ENCODE measurements at regions not wholly inside any gene's neighbourhood (a gene's known extent, or its start where the extent isn't known, plus 50 kb on each side); places are given as distances from the start of the nearest gene placed in this dataset.

DNA sequence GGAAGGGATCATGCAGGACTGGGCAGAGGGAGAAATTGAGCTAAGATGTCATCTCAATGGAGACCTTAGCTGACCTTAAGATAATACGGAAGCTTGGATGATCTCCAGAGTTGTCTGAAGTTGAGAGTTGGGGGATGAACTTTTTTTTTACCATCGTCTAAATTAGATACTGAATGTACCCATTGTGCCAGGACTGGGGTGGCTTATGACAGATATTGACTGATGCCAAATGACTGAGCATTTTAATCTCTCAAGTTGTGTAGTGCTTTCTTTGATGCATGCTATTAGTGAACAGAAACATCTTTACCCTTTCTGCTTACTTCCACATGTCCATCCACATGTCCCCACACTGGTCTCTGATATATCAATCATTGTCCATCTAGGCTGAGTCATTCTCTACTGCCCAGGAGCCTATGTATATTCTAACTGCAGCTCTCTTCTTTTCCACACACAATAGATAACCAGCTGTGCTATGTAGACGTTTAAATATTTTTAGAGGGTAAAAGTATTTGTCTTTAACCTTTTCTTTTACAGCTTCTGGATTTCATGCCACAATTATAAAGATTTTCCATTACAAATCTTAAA lies 60.2 kb upstream of the ZKSCAN2 start:
- intact Hi-C loops (cut with micrococcal nuclease): no loop called here
- no peak overlapping the region for H3K4me3 ChIP-seq (replicated peaks in 1 of 3; ENCODE audit: low read depth in 2 of 3, low read length in 3 of 3)
- H3K9me3 ChIP-seq (replicated peaks in 1 of 2; ENCODE audit: control insufficient read depth in 1 of 2, insufficient read depth in 1 of 2, low read length in 2 of 2): peaks cover 15 to 16% of the 10 kb centered on the region in 2 donors
- Mint-ChIP-seq H3K27ac (no peak overlapping the region), H3K9me3 (peaks cover 16 to 38% (median 24%) of the 10 kb centered on the region in 7 donors), H3K4me3 (no peak overlapping the region), H3K4me1 (no peaks in the 10 kb centered on the region), H3K27me3 (ENCODE audit: low read depth in 3 of 3) (peaks cover 0 to 5% (median 0%) of the 10 kb centered on the region in 3 donors), H3K36me3 (no peaks in the 10 kb centered on the region)
- WGBS (ENCODE audit: insufficient coverage): no CpG with 5 or more reads among the region's 3 CpGs
- H3K36me3 ChIP-seq (replicated peaks in 1 of 2; ENCODE audit: control insufficient read depth in 1 of 2, insufficient read depth in 2 of 2, low read length in 2 of 2): no peaks in the 10 kb centered on the region
- no peak overlapping the region for H2AFZ ChIP-seq (ENCODE audit: insufficient read depth, low read depth, low read length, poor library complexity, severe bottlenecking)
- no peak overlapping the region for H3K27ac ChIP-seq (ENCODE audit: low read depth in 1 of 2, low read length in 2 of 2)
- TF ChIP-seq CTCF (IDR thresholded peaks at IDR 0.05): no peak
- no peak for DNase-seq
- H3K4me1 ChIP-seq (ENCODE audit: control insufficient read depth in 1 of 2, insufficient read depth in 2 of 2, low read length in 2 of 2): no peaks in the 10 kb centered on the region
- no peaks in the 10 kb centered on the region for H3K79me2 ChIP-seq (ENCODE audit: insufficient read depth, low read length)
- H3K27me3 ChIP-seq (ENCODE audit: control insufficient read depth in 2 of 2, insufficient read depth in 2 of 2, low read length in 2 of 2): no peaks in the 10 kb centered on the region
- no peaks in the 10 kb centered on the region for H4K20me1 ChIP-seq (ENCODE audit: insufficient read depth, low read length)
- H3K9ac ChIP-seq (ENCODE audit: insufficient read depth, low read length, poor library complexity, severe bottlenecking): no peak overlapping the region
- H3K4me2 ChIP-seq (replicated peaks; ENCODE audit: extremely low read depth, low read length, poor library complexity, severe bottlenecking): no peak overlapping the region

GRCh38 chr16:25311950-25312349 lies 54.3 kb upstream of the ZKSCAN2 start:
- H3K27me3 Mint-ChIP-seq (ENCODE audit: low read depth in 3 of 3): peaks cover 0 to 9% (median 3%) of the 10 kb centered on the region in 3 donors

More at GRCh38 chr16:25311950-25312349, 54.3 kb upstream of the ZKSCAN2 start:
- no peaks in the 10 kb centered on the region for H3K4me1 ChIP-seq (ENCODE audit: control insufficient read depth in 1 of 2, insufficient read depth in 2 of 2, low read length in 2 of 2)
- no peak overlapping the region for H3K9ac ChIP-seq (ENCODE audit: insufficient read depth, low read length, poor library complexity, severe bottlenecking)
- no peak for TF ChIP-seq CTCF (IDR thresholded peaks at IDR 0.05)
- H3K27ac ChIP-seq (ENCODE audit: low read depth in 1 of 2, low read length in 2 of 2): no peak overlapping the region
- intact Hi-C loops (cut with micrococcal nuclease): no loop called here
- no peaks in the 10 kb centered on the region for H3K36me3 ChIP-seq (replicated peaks in 1 of 2; ENCODE audit: control insufficient read depth in 1 of 2, insufficient read depth in 2 of 2, low read length in 2 of 2)
- Mint-ChIP-seq H3K4me3 (no peak overlapping the region), H3K27ac (no peak overlapping the region), H3K9me3 (peaks cover 23 to 41% (median 28%) of the 10 kb centered on the region in 7 donors), H3K36me3 (no peaks in the 10 kb centered on the region), H3K4me1 (no peaks in the 10 kb centered on the region)
- no peaks in the 10 kb centered on the region for H3K27me3 ChIP-seq (ENCODE audit: control insufficient read depth in 2 of 2, insufficient read depth in 2 of 2, low read length in 2 of 2)
- no peak overlapping the region for H3K4me3 ChIP-seq (replicated peaks in 1 of 3; ENCODE audit: low read depth in 2 of 3, low read length in 3 of 3)
- DNase-seq: no peak
- peaks cover 22 to 30% of the 10 kb centered on the region in 2 donors for H3K9me3 ChIP-seq (replicated peaks in 1 of 2; ENCODE audit: control insufficient read depth in 1 of 2, insufficient read depth in 1 of 2, low read length in 2 of 2)
- H3K4me2 ChIP-seq (replicated peaks; ENCODE audit: extremely low read depth, low read length, poor library complexity, severe bottlenecking): no peak overlapping the region
- H3K79me2 ChIP-seq (ENCODE audit: insufficient read depth, low read length): no peaks in the 10 kb centered on the region
- H4K20me1 ChIP-seq (ENCODE audit: insufficient read depth, low read length): no peaks in the 10 kb centered on the region
- H2AFZ ChIP-seq (ENCODE audit: insufficient read depth, low read depth, low read length, poor library complexity, severe bottlenecking): no peak overlapping the region
